ENCODE measurements at regions not wholly inside any gene's neighbourhood (a gene's known extent, or its start where the extent isn't known, plus 50 kb on each side); places are given as distances from the start of the nearest gene placed in this dataset.

DNA sequence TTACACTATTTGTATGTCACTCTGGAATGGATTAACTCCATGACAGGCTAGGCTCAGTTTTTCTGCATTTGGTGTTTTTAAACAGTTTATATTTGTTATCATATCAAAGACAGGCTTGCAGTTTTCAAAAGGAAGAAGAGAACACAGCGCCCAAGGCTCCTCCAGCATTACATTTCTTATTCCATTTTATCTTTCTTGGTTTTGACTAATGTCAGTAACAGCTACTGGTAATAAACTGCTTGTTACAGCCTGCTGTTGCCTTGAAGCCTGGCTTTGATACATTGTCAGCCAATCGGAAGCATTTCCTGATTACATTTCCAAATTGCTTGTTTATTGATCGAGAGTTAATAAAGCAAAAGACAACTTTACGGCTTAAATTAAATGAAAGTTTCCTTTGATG is 166.0 kb upstream of the MDFIC start:
- DNase-seq (no peak), ATAC-seq (ENCODE audit: low read depth) (no peak)
- no peak overlapping the region for H3K27ac Mint-ChIP-seq
- no peak overlapping the region for H3K4me3 Mint-ChIP-seq
- H3K36me3 Mint-ChIP-seq, result no peaks in the 10 kb centered on the region
- H3K27me3 Mint-ChIP-seq, result no peaks in the 10 kb centered on the region
- POLR2A ChIA-PET, result no interaction called here
- no peaks in the 10 kb centered on the region for H3K9me3 Mint-ChIP-seq
- no peaks in the 10 kb centered on the region for H3K4me1 Mint-ChIP-seq

DNA sequence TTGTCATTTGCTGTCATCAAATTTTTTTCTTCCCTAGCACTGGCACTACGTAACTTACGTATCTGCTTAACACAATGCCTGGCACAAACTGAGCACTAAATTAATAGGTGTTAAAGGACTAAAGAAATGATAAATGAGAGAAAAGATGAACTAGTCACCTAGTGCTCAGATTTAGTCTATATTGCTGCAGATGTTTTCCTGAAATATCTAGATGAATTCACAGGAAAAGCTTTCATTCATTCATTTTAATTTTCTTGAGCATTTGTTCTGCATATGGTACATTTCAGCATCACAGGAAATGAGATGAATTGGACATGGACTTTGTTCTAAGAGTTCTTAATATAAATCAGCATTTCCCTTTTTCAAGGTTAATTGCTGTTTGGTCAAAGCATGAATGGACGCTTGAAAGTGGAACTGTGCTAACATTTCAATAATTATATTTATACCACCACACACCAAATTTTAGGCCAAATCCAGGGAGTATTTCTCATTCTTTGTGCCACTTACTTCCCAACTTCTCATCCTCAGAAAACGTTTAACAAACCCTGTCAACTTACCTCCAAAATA is 163.2 kb upstream of the MDFIC start:
- no peaks in the 10 kb centered on the region for H3K9me3 Mint-ChIP-seq
- DNase-seq, result no peak
- no peak overlapping the region for H3K27ac Mint-ChIP-seq
- POLR2A ChIA-PET, result no interaction called here
- no peak overlapping the region for H3K4me3 Mint-ChIP-seq
- no peaks in the 10 kb centered on the region for H3K36me3 Mint-ChIP-seq
- no peaks in the 10 kb centered on the region for H3K4me1 Mint-ChIP-seq
- ATAC-seq (ENCODE audit: low read depth), result no peak
- H3K27me3 Mint-ChIP-seq, result peaks cover 4% of the 10 kb centered on the region

DNA sequence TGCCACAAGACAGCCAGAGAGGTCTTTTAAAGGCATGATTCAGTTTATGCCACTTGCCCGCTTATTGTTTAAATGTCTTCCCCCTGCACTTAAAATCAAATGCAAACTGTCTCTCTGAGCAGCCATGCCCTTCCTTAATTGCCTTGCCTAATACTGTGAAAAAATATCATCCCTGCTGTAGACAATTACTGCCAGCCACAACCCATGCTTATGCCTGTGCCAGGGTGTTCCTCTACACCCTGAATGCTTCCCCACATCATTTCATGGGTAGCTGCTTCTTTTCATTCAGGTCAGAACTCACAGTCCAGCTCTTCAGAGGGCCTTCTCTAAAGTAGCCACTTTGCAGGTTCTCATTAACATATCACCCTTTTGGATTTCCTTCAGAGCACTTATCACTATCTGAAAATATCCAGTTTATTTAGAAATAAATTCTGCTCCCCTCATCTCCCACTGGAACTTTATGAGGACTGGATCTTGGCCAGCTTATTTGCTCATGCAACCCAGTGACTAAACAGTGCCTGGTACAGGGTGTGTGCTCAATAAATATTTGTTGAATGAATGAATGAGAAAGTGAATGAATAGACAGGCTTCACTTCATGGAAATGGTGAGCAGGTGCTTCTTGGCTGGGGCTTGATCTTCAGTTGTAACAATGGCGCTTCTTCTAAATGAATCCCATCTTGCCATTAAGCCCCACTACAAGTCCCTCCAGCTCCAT is 162.4 kb upstream of the MDFIC start:
- POLR2A ChIA-PET, result no interaction called here
- H3K27me3 Mint-ChIP-seq, result peaks cover 4% of the 10 kb centered on the region
- no peaks in the 10 kb centered on the region for H3K4me1 Mint-ChIP-seq
- H3K27ac Mint-ChIP-seq, result no peak overlapping the region
- no peaks in the 10 kb centered on the region for H3K9me3 Mint-ChIP-seq
- DNase-seq (no peak), ATAC-seq (ENCODE audit: low read depth) (no peak)
- H3K36me3 Mint-ChIP-seq, result no peaks in the 10 kb centered on the region
- no peak overlapping the region for H3K4me3 Mint-ChIP-seq

DNA sequence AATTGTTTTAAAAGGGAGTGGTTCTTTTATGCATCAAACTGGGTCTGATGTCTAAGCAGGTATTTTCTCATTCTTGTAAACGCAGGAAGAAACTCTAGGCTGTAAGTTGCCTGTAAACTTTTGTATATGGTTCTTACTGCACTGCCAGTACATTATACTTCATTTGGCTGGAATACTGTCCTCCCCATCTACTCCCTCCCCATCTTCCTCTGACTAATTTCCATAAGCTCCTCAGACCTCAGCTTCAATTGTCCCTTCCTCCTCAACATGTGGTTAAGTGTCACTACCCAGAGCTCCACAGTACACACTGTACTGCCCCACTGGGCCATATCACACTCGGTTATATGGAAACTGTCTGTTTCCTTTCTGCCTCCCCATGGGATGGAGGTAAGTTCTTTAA is 161.4 kb upstream of the MDFIC start:
- DNase-seq, result no peak
- Mint-ChIP-seq H3K4me1 (no peaks in the 10 kb centered on the region), H3K4me3 (no peak overlapping the region), H3K27me3 (peaks cover 4% of the 10 kb centered on the region), H3K27ac (no peak overlapping the region), H3K36me3 (no peaks in the 10 kb centered on the region), H3K9me3 (no peaks in the 10 kb centered on the region)
- ATAC-seq (ENCODE audit: low read depth), result no peak
- POLR2A ChIA-PET, result no interaction called here

- H3K27me3 Mint-ChIP-seq, result peaks cover 4% of the 10 kb centered on the region
- H3K27ac Mint-ChIP-seq, result no peak overlapping the region
Measured at GRCh38 chr7:114761973-114762372, 159.9 kb upstream of the MDFIC start.

DNA sequence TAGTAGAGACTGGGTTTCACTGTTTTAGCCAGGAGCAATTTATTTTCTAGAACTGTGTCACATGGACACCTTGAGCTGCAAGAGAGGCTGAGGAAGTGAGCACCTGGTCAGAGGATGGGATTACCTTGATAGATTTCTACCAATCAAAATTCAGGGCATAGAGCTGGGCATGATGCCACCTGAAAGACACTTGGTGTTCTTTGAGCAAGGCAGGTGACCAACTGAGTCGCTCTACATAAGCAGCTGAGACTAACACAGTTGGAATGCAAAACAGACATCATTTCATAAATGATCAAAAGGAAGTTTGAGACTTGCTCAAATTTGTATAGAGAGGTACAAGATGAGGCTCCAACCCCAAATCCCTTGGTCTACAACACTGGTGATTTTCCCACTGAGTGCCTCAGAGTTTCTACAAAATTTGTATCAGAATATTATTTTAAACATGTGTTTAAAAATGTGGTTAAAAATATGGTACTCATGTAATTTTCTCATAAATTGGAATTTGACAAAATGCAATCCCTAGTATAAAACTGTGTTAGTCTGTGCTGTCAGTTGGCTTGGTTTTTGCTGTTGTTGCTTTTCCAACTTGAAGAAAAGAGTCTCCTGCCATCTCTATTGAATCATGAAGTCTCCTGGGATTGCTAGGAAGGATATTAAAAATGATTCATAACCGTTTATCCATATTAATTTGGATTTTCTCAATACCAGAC is 156.4 kb upstream of the MDFIC start:
- POLR2A ChIA-PET, result no interaction called here

More at GRCh38 chr7:114761973-114762372, 159.9 kb upstream of the MDFIC start:
- Mint-ChIP-seq H3K36me3 (no peaks in the 10 kb centered on the region), H3K4me1 (no peaks in the 10 kb centered on the region), H3K9me3 (peaks cover 1% of the 10 kb centered on the region), H3K4me3 (no peak overlapping the region)
- ATAC-seq (ENCODE audit: low read depth), result no peak
- no peak for DNase-seq
- POLR2A ChIA-PET, result no interaction called here

DNA sequence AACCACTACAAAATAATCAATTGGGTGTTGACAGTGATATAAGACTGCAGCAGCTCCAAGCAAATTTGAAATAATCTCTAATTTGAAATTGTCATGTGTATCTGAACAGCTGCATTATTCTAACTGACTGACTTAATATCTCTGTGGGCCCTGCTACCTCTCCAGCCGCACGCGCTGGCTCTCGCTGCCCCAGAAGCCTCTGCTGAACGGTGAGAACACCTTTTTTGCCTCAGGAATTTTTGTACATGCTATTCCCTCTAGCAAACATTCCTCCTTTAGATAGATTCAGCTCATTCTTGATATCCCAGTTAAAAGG is 155.9 kb upstream of the MDFIC start:
- H3K27ac Mint-ChIP-seq, result no peak overlapping the region
- H3K4me3 Mint-ChIP-seq, result no peak overlapping the region
- peaks cover 1% of the 10 kb centered on the region for H3K9me3 Mint-ChIP-seq
- POLR2A ChIA-PET, result no interaction called here
- H3K4me1 Mint-ChIP-seq, result no peaks in the 10 kb centered on the region
- H3K36me3 Mint-ChIP-seq, result no peaks in the 10 kb centered on the region
- DNase-seq (no peak), ATAC-seq (ENCODE audit: low read depth) (no peak)
- H3K27me3 Mint-ChIP-seq, result peaks cover 8% of the 10 kb centered on the region

More for the DNA sequence above, 156.4 kb upstream of the MDFIC start:
- H3K9me3 Mint-ChIP-seq, result peaks cover 1% of the 10 kb centered on the region
- no peak overlapping the region for H3K27ac Mint-ChIP-seq
- ATAC-seq (ENCODE audit: low read depth), result no peak
- H3K4me1 Mint-ChIP-seq, result no peaks in the 10 kb centered on the region
- H3K27me3 Mint-ChIP-seq, result peaks cover 8% of the 10 kb centered on the region
- no peaks in the 10 kb centered on the region for H3K36me3 Mint-ChIP-seq
- DNase-seq, result no peak
- no peak overlapping the region for H3K4me3 Mint-ChIP-seq

- Mint-ChIP-seq H3K9me3 (no peaks in the 10 kb centered on the region), H3K36me3 (no peaks in the 10 kb centered on the region), H3K27ac (no peak overlapping the region), H3K27me3 (no peaks in the 10 kb centered on the region), H3K4me1 (no peaks in the 10 kb centered on the region), H3K4me3 (no peak overlapping the region)
- no peak for ATAC-seq (ENCODE audit: low read depth)
- DNase-seq, result no peak
- POLR2A ChIA-PET, result no interaction called here
Measured at GRCh38 chr7:114777288-114777687, 144.6 kb upstream of the MDFIC start.

DNA sequence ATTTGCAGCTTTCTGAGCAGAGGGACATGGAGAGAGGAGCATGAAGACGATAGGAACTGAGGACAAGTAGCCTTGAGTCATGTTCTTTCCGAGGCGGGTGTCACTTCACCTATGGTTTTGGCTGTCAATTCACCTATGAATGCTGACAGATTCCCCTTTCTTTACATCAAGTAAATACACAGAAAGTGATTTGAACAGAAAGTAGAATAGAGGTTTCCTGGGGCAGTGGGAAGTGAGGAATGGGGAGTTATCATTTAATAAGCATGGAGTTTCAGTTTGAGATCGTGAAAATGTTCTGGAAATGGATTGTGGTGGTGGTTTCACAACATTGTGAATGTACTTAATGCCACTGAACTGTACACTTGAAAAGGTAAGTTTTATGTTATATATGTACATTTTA is 138.4 kb upstream of the MDFIC start:
- H3K27me3 Mint-ChIP-seq, result no peaks in the 10 kb centered on the region
- H3K4me3 Mint-ChIP-seq, result no peak overlapping the region
- no peak for DNase-seq
- POLR2A ChIA-PET, result no interaction called here
- ATAC-seq (ENCODE audit: low read depth), result no peak
- no peaks in the 10 kb centered on the region for H3K36me3 Mint-ChIP-seq
- H3K9me3 Mint-ChIP-seq, result no peaks in the 10 kb centered on the region
- no peak overlapping the region for H3K27ac Mint-ChIP-seq
- H3K4me1 Mint-ChIP-seq, result no peaks in the 10 kb centered on the region

DNA sequence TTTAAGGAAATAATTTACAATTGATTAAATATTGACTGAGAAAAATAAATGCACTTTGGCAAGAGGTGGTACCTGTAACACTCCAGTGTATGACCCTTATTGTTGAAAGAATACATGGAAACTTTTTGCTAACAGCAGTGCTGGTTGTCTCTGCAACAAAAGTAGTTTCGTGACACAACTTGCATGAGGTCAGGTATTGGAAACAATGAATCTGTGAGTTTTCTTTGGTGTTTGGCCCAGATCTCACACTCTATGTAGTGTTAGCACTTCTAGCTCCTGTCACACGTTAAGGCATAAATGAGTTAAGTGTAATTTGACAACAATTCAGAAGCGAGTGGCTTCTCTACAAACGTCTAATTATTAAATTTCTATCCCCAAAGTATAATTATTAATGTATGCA is 137.7 kb upstream of the MDFIC start:
- no peak for DNase-seq
- Mint-ChIP-seq H3K9me3 (no peaks in the 10 kb centered on the region), H3K4me3 (no peak overlapping the region), H3K27me3 (peaks cover under 1% of the 10 kb centered on the region), H3K4me1 (no peaks in the 10 kb centered on the region), H3K27ac (no peak overlapping the region), H3K36me3 (no peaks in the 10 kb centered on the region)
- ATAC-seq (ENCODE audit: low read depth), result no peak
- POLR2A ChIA-PET, result no interaction called here

DNA sequence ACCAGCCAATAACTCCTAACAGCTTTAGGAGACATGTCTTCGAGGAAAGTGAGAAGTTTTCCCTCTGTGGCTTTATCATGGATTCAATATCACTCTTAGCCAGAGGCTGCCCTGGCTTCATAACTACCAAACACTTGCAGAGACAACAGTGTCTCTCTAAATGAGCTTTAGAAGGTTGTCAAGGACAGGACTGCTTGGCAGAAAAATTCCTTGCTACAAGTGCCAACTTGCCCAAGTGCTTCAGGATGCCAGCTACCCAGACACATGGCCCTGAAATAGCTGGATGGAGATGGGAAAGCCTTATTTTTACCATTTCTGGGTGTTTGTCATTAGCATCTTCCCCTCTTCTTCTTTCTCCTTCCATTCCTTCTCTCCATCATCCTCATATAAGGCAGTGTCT is 137.1 kb upstream of the MDFIC start:
- no peaks in the 10 kb centered on the region for H3K4me1 Mint-ChIP-seq
- H3K4me3 Mint-ChIP-seq, result no peak overlapping the region
- H3K27me3 Mint-ChIP-seq, result peaks cover 2% of the 10 kb centered on the region
- ATAC-seq (ENCODE audit: low read depth), result no peak
- POLR2A ChIA-PET, result no interaction called here
- no peak for DNase-seq
- no peaks in the 10 kb centered on the region for H3K36me3 Mint-ChIP-seq
- no peak overlapping the region for H3K27ac Mint-ChIP-seq
- no peaks in the 10 kb centered on the region for H3K9me3 Mint-ChIP-seq

GRCh38 chr7:114785496-114785895 is 136.4 kb upstream of the MDFIC start:
- ATAC-seq (ENCODE audit: low read depth), result no peak
- Mint-ChIP-seq H3K4me3 (no peak overlapping the region), H3K9me3 (no peaks in the 10 kb centered on the region), H3K36me3 (no peaks in the 10 kb centered on the region), H3K27me3 (peaks cover 2% of the 10 kb centered on the region), H3K4me1 (no peaks in the 10 kb centered on the region), H3K27ac (no peak overlapping the region)
- POLR2A ChIA-PET, result no interaction called here
- DNase-seq, result no peak

GRCh38 chr7:114786455-114786854 is 135.4 kb upstream of the MDFIC start:
- Mint-ChIP-seq H3K27ac (no peak overlapping the region), H3K36me3 (no peaks in the 10 kb centered on the region), H3K9me3 (no peaks in the 10 kb centered on the region), H3K4me3 (no peak overlapping the region), H3K4me1 (no peaks in the 10 kb centered on the region), H3K27me3 (peaks cover 2% of the 10 kb centered on the region)
- no peak for DNase-seq
- POLR2A ChIA-PET, result no interaction called here
- ATAC-seq (ENCODE audit: low read depth), result no peak

- H3K4me1 Mint-ChIP-seq, result no peaks in the 10 kb centered on the region
- ATAC-seq (ENCODE audit: low read depth) (no peak), DNase-seq (no peak)
- peaks cover 2% of the 10 kb centered on the region for H3K27me3 Mint-ChIP-seq
- H3K9me3 Mint-ChIP-seq, result no peaks in the 10 kb centered on the region
- H3K27ac Mint-ChIP-seq, result no peak overlapping the region
- H3K36me3 Mint-ChIP-seq, result no peaks in the 10 kb centered on the region
- no peak overlapping the region for H3K4me3 Mint-ChIP-seq
- POLR2A ChIA-PET, result no interaction called here
Measured at GRCh38 chr7:114787556-114787955, 134.3 kb upstream of the MDFIC start.

Measured in activated naive CD8-positive, alpha-beta T cell treated with anti-CD3 and anti-CD28 coated beads, Interleukin-2, amount 10 ng/mL, durations not matched to agents 7 days and 5 days (primary cell).